T-helper 2 cell treated with Interferon-gamma antibody and Interleukin-4, amounts not matched to agents 5 μg/mL and 100 μg/mL, for 36 hours (primary cell): ENCODE measurements at regions not wholly inside any gene's neighbourhood (a gene's known extent, or its start where the extent isn't known, plus 50 kb on each side); places are given as distances from the start of the nearest gene placed in this dataset.

Experiments
- DNase-seq: peaks from one replicate; pipeline ENCODE4 v3.0.0; 2021; ENCODE audit warnings: low spot score
- H3K27ac Mint-ChIP-seq: one replicate; pipeline ENCODE4 v1.8.0; 2021; ENCODE audit warnings: mild to moderate bottlenecking, mixed read lengths
- H3K27me3 Mint-ChIP-seq: one replicate; pipeline ENCODE4 v1.8.0; 2021; ENCODE audit warnings: low read depth, mixed read lengths
- H3K36me3 Mint-ChIP-seq: one replicate; pipeline ENCODE4 v1.8.0; 2021; ENCODE audit warnings: low read depth, mixed read lengths
- H3K4me1 Mint-ChIP-seq: one replicate; pipeline ENCODE4 v1.8.0; 2021; ENCODE audit warnings: low read depth, mixed read lengths
- H3K4me3 Mint-ChIP-seq: one replicate; pipeline ENCODE4 v1.8.0; 2022; ENCODE audit warnings: mild to moderate bottlenecking, moderate library complexity, mixed read lengths
- H3K9me3 Mint-ChIP-seq: one replicate; pipeline ENCODE4 v1.8.0; 2021; ENCODE audit warnings: mixed read lengths

DNA sequence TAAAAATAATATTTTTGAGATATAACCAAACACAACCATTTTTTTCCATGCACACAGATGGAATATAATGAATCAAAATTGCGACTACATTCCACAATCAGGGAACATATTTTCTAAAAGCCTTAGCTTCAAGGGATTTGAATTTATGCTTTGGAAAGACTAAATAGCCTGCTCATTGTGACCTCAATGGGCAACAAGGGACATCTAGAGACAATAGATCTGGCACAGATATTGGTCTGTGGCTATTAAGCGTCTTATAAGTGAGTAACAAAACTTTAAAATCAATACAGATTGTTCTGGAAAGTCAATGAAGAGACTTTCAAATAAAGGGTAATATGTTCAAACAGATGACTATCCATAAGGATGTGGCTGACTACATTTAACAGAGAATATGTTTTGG lies 660.6 kb upstream of the ADGRL4 start:
- H3K4me3 Mint-ChIP-seq: no peak overlapping the region

DNA sequence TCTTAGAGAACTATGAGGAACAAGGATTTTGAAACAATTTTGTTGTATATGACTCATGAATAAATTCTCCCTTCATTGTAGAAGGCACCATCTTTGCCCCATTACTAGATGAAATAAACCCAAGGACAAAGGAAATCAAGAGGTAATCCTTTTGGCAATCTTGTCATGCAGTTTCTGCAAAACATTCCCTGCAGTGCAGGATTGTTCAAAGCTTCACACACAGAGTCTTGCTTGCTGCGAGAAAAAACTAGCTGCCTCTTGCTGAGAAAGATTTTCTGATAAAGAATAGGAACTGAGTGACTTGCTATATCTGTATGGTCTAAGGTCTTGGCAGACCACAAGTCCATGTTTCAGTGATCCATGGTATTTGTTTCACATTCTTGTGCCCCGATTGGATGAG lies 657.4 kb upstream of the ADGRL4 start:
- no peaks in the 10 kb centered on the region for H3K27me3 Mint-ChIP-seq
- H3K27ac Mint-ChIP-seq: no peak overlapping the region
- no peaks in the 10 kb centered on the region for H3K4me1 Mint-ChIP-seq
- no peak for DNase-seq
- no peaks in the 10 kb centered on the region for H3K36me3 Mint-ChIP-seq
- peaks cover 8% of the 10 kb centered on the region for H3K9me3 Mint-ChIP-seq
- no peak overlapping the region for H3K4me3 Mint-ChIP-seq

More for the DNA sequence above, 660.6 kb upstream of the ADGRL4 start:
- Mint-ChIP-seq H3K27ac (no peak overlapping the region), H3K9me3 (peaks cover 9% of the 10 kb centered on the region), H3K27me3 (no peaks in the 10 kb centered on the region), H3K36me3 (no peaks in the 10 kb centered on the region), H3K4me1 (no peaks in the 10 kb centered on the region)
- no peak for DNase-seq

GRCh38 chr1:79662596-79662995 lies 656.1 kb upstream of the ADGRL4 start:
- Mint-ChIP-seq H3K27ac (no peak overlapping the region), H3K9me3 (peaks cover 8% of the 10 kb centered on the region), H3K4me1 (no peaks in the 10 kb centered on the region), H3K4me3 (no peak overlapping the region), H3K27me3 (no peaks in the 10 kb centered on the region), H3K36me3 (no peaks in the 10 kb centered on the region)
- no peak for DNase-seq

GRCh38 chr1:79660129-79660528 lies 653.6 kb upstream of the ADGRL4 start:
- no peaks in the 10 kb centered on the region for H3K36me3 Mint-ChIP-seq
- H3K4me3 Mint-ChIP-seq: no peak overlapping the region
- no peaks in the 10 kb centered on the region for H3K4me1 Mint-ChIP-seq
- H3K9me3 Mint-ChIP-seq: peaks cover 7% of the 10 kb centered on the region
- no peak for DNase-seq
- H3K27ac Mint-ChIP-seq: no peak overlapping the region
- no peaks in the 10 kb centered on the region for H3K27me3 Mint-ChIP-seq

- no peak for DNase-seq
- H3K36me3 Mint-ChIP-seq: no peaks in the 10 kb centered on the region
- no peaks in the 10 kb centered on the region for H3K4me1 Mint-ChIP-seq
- no peak overlapping the region for H3K4me3 Mint-ChIP-seq
- no peak overlapping the region for H3K27ac Mint-ChIP-seq
- H3K9me3 Mint-ChIP-seq: peaks cover 7% of the 10 kb centered on the region
- no peaks in the 10 kb centered on the region for H3K27me3 Mint-ChIP-seq
These were observed 651.6 kb upstream of the ADGRL4 start for GRCh38 chr1:79657951-79658658.

GRCh38 chr1:79655876-79656275 lies 649.3 kb upstream of the ADGRL4 start:
- H3K4me1 Mint-ChIP-seq: no peaks in the 10 kb centered on the region
- DNase-seq: no peak
- no peaks in the 10 kb centered on the region for H3K36me3 Mint-ChIP-seq
- H3K9me3 Mint-ChIP-seq: peaks cover 7% of the 10 kb centered on the region
- H3K27me3 Mint-ChIP-seq: no peaks in the 10 kb centered on the region
- no peak overlapping the region for H3K27ac Mint-ChIP-seq
- no peak overlapping the region for H3K4me3 Mint-ChIP-seq

- DNase-seq: no peak
- Mint-ChIP-seq H3K4me1 (no peaks in the 10 kb centered on the region), H3K4me3 (no peak overlapping the region), H3K36me3 (no peaks in the 10 kb centered on the region), H3K27ac (no peak overlapping the region), H3K27me3 (no peaks in the 10 kb centered on the region), H3K9me3 (peaks cover 7% of the 10 kb centered on the region)
These were observed 645.9 kb upstream of the ADGRL4 start for GRCh38 chr1:79652426-79652825.

- H3K4me3 Mint-ChIP-seq: no peak overlapping the region
- H3K27me3 Mint-ChIP-seq: no peaks in the 10 kb centered on the region
- no peaks in the 10 kb centered on the region for H3K4me1 Mint-ChIP-seq
- DNase-seq: no peak
- H3K36me3 Mint-ChIP-seq: no peaks in the 10 kb centered on the region
- H3K27ac Mint-ChIP-seq: no peak overlapping the region
- H3K9me3 Mint-ChIP-seq: peaks cover 11% of the 10 kb centered on the region
These were observed 641.6 kb upstream of the ADGRL4 start for GRCh38 chr1:79648126-79648525.

- H3K4me1 Mint-ChIP-seq: no peaks in the 10 kb centered on the region
- no peaks in the 10 kb centered on the region for H3K36me3 Mint-ChIP-seq
- peaks cover 11% of the 10 kb centered on the region for H3K9me3 Mint-ChIP-seq
- H3K27ac Mint-ChIP-seq: no peak overlapping the region
- no peak for DNase-seq
- H3K4me3 Mint-ChIP-seq: no peak overlapping the region
- H3K27me3 Mint-ChIP-seq: no peaks in the 10 kb centered on the region
These were observed 640.4 kb upstream of the ADGRL4 start for GRCh38 chr1:79646880-79647279.

DNA sequence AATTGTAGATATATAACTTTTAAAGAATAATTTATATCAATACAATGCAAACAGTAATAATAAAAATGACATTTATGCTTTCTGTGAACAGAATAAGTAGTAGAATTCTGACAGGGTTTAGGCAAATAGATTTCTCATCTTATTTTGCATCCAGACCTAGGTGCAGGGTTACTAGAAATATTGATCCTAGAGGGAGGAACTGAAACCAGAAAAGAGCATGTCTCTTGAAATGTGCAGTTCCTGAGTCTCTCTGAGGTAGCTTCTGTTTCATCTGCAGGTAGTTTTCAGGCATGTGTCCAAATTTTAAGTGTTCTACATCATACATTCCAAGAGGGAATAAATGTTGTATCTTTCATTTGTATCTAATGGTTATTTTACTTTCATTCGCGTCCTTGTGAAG lies 631.9 kb upstream of the ADGRL4 start:
- H3K36me3 Mint-ChIP-seq: no peaks in the 10 kb centered on the region
- DNase-seq: no peak
- no peaks in the 10 kb centered on the region for H3K27me3 Mint-ChIP-seq
- H3K9me3 Mint-ChIP-seq: peaks cover 14% of the 10 kb centered on the region
- H3K4me3 Mint-ChIP-seq: no peak overlapping the region
- H3K27ac Mint-ChIP-seq: no peak overlapping the region
- H3K4me1 Mint-ChIP-seq: no peaks in the 10 kb centered on the region

- Mint-ChIP-seq H3K27ac (no peak overlapping the region), H3K4me1 (no peaks in the 10 kb centered on the region), H3K36me3 (no peaks in the 10 kb centered on the region), H3K4me3 (no peak overlapping the region), H3K9me3 (peaks cover 4% of the 10 kb centered on the region), H3K27me3 (no peaks in the 10 kb centered on the region)
- DNase-seq: no peak
These were observed 626.9 kb upstream of the ADGRL4 start for GRCh38 chr1:79633456-79633855.

DNA sequence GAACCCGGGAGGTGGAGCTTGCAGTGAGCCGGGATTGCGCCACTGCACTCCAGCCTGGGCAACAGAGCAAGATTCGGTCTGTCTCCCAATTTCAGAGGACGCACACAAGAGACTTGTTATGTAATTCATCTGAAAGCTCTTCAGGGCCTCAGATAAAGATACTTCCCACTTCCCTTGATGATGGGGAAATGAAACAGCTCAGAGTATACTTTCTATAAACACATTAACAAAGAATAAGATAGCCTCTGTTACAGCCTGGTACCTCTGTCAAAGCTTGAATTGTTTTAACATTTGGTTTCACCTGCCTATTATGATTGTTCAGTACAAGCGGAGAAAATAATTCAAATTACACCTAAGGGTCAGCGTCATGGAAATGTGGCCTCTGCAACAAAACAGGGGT lies 622.9 kb upstream of the ADGRL4 start:
- H3K36me3 Mint-ChIP-seq: no peaks in the 10 kb centered on the region
- H3K4me1 Mint-ChIP-seq: no peaks in the 10 kb centered on the region
- DNase-seq: no peak
- no peak overlapping the region for H3K27ac Mint-ChIP-seq
- no peaks in the 10 kb centered on the region for H3K27me3 Mint-ChIP-seq
- peaks cover 4% of the 10 kb centered on the region for H3K9me3 Mint-ChIP-seq
- no peak overlapping the region for H3K4me3 Mint-ChIP-seq

DNA sequence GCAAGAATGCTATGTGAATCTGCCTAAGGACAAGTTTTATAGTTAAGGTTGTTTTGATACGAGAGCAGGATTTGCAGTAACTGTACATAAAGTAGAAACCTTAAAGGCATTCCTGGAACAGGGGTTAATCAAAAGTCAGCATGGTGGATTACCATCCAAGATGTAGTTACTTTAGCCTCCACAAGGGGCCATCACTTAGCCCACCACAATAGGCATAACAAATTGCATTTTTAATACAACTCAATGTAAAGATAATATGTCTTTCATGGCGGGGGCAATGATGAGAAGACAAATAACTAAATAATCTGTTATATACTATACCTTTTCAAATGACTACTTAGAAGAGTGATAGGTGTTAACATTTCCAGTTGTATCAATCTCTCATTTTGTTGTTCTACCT lies 611.2 kb upstream of the ADGRL4 start:
- H3K36me3 Mint-ChIP-seq: no peaks in the 10 kb centered on the region
- DNase-seq: no peak
- H3K9me3 Mint-ChIP-seq: peaks cover 15% of the 10 kb centered on the region
- no peak overlapping the region for H3K27ac Mint-ChIP-seq
- H3K4me1 Mint-ChIP-seq: no peaks in the 10 kb centered on the region
- no peak overlapping the region for H3K4me3 Mint-ChIP-seq
- H3K27me3 Mint-ChIP-seq: no peaks in the 10 kb centered on the region

GRCh38 chr1:79614762-79615161 lies 608.2 kb upstream of the ADGRL4 start:
- Mint-ChIP-seq H3K4me1 (no peaks in the 10 kb centered on the region), H3K4me3 (no peak overlapping the region), H3K27ac (no peak overlapping the region), H3K36me3 (no peaks in the 10 kb centered on the region), H3K27me3 (no peaks in the 10 kb centered on the region), H3K9me3 (peaks cover 15% of the 10 kb centered on the region)
- no peak for DNase-seq

DNA sequence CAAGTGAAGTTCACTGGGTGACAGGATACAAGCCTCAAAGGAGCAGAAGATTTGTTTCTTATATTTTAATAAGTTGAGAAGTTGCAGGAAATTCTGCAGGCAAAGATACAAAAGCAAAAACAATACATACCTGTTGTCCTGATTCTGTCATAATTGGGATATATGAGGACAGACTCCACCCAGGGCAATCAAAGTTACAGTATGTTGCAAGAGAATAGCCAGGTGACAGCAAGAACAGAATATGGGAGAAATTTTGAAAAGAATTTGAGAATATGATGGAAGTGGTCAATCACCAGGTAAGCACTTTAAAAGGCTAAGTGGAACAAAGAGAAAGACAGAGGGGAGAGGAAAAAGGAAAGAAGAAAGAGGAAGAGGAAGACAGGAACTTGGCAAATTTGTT lies 607.6 kb upstream of the ADGRL4 start:
- H3K36me3 Mint-ChIP-seq: no peaks in the 10 kb centered on the region
- no peak overlapping the region for H3K4me3 Mint-ChIP-seq
- peaks cover 15% of the 10 kb centered on the region for H3K9me3 Mint-ChIP-seq
- no peaks in the 10 kb centered on the region for H3K4me1 Mint-ChIP-seq
- no peak for DNase-seq
- H3K27me3 Mint-ChIP-seq: no peaks in the 10 kb centered on the region
- H3K27ac Mint-ChIP-seq: no peak overlapping the region
